EH (cell line): ENCODE measurements at regions not wholly inside any gene's neighbourhood (a gene's known extent, or its start where the extent isn't known, plus 50 kb on each side); places are given as distances from the start of the nearest gene placed in this dataset.

Experiments
- DNase-seq: peaks from one replicate; pipeline ENCODE4 v3.0.0-alpha.2; 2015; ENCODE audit warnings: low read depth

GRCh38 chr11:92919048-92919447 lies 50.4 kb upstream of the MTNR1B start:
- no peak for DNase-seq
